ENCODE measurements at regions not wholly inside any gene's neighbourhood (a gene's known extent, or its start where the extent isn't known, plus 50 kb on each side); places are given as distances from the start of the nearest gene placed in this dataset.

GRCh38 chr20:21607971-21608725 lies 94.3 kb upstream of the NKX2-2 start:
- TF ChIP-seq CTCF (conservative IDR thresholded peaks at IDR 0.05; ENCODE audit: low read length) (no peak), EZH2phosphoT487 (IDR thresholded peaks at IDR 0.05; ENCODE audit: borderline replicate concordance, low read depth, low read length) (no peak)
